ENCODE measurements at regions not wholly inside any gene's neighbourhood (a gene's known extent, or its start where the extent isn't known, plus 50 kb on each side); places are given as distances from the start of the nearest gene placed in this dataset.

- TF ChIP-seq CTCF (conservative IDR thresholded peaks at IDR 0.05; ENCODE audit: low read length) (no peak), EZH2phosphoT487 (IDR thresholded peaks at IDR 0.05; ENCODE audit: borderline replicate concordance, low read depth, low read length) (no peak)
These were observed 249.3 kb upstream of the GATB start for GRCh38 chr4:152009983-152010709.

Data from OCI-LY7 (cell line).